ENCODE measurements at regions not wholly inside any gene's neighbourhood (a gene's known extent, or its start where the extent isn't known, plus 50 kb on each side); places are given as distances from the start of the nearest gene placed in this dataset.

DNA sequence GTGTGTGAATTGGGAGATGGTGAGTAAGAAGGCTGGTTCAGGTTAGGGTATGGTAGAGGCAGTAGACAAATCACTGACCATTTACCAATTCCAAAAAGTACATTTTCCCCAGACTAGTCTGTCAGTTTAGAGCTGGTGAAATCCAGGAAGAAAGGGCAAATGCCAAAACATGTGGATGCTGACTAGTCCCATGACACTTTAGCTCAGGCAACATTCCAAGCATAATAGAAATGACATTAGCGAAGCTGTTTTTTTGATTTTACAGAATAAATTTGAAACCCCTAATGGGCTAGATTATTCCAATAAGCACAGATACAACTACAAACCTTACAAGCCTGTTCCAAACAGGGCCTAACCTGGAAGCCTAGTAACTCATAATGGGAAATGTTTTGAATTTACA, 884.2 kb downstream of the FLRT2 start:
- DNase-seq, result no peak
- POLR2A ChIA-PET (ENCODE audit: unreplicated experiment), result no interaction called here
- Histone ChIP-seq H4K20me1 (ENCODE audit: insufficient read depth) (no peaks in the 10 kb centered on the region), H3K4me1 (replicated peaks; ENCODE audit: insufficient read depth) (no peaks in the 10 kb centered on the region), H3K4me3 (no peak overlapping the region), H3K4me2 (no peak overlapping the region), H3K79me2 (ENCODE audit: low read depth) (no peaks in the 10 kb centered on the region), H3K9me2 (ENCODE audit: insufficient read depth) (no peaks in the 10 kb centered on the region), H3K27me3 (ENCODE audit: insufficient read depth, low read depth) (no peaks in the 10 kb centered on the region), H3K27ac (no peak overlapping the region), H3K36me3 (ENCODE audit: low read depth) (no peaks in the 10 kb centered on the region), H3K9me3 (ENCODE audit: insufficient read depth, low read depth) (no peaks in the 10 kb centered on the region), H2AFZ (no peak overlapping the region), H3F3A (ENCODE audit: insufficient read depth, low read depth) (no peaks in the 10 kb centered on the region)
- no TSS peak for BruUV-seq (replicated peaks)
- CTCF ChIA-PET, result no interaction called here
- intact Hi-C loops (cut with micrococcal nuclease; ENCODE audit: unreplicated experiment), result no loop called here
- TF ChIP-seq CTCF (conservative IDR thresholded peaks at IDR 0.05) (no peak), EZH2 (IDR thresholded peaks at IDR 0.05; ENCODE audit: low read depth) (no peak)

DNA sequence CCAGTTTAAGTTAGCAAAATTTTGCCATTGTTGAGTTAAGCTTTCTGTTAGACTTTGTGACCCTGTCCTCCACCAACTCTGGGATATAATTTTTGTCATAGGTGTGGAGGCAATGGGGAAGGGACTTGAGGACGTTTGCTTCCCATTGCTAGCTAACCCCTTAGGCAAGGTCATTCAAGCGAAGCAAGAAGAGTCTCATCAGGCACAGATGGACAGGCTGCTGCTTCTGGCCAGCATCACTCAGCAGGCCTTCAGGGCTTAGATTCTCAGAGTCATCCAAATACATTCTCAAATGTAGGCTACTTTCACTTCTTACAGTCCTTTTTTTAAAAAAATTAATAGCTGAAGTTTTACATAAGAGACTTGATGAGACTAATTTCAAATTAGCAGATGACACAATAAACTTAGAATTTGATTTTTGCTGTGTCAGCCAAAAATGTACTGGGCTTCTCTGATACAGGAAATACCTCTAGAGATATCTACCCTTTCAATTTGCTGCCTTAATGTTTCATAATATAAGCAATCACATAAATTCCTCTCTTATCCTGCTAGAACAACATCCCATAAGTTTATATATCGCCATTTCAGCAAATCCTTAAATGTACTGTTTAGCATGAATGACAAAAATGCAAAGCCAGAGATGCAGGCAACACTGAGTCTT, 875.2 kb downstream of the FLRT2 start:
- no peaks in the 10 kb centered on the region for H3K9me3 ChIP-seq (ENCODE audit: insufficient read depth, low read depth)
- no peak for DNase-seq
- ChIA-PET CTCF (no interaction called here), POLR2A (ENCODE audit: unreplicated experiment) (no interaction called here)
- H3F3A ChIP-seq (ENCODE audit: insufficient read depth, low read depth), result no peaks in the 10 kb centered on the region
- no peaks in the 10 kb centered on the region for H3K79me2 ChIP-seq (ENCODE audit: low read depth)
- H3K27ac ChIP-seq, result no peak overlapping the region
- no peaks in the 10 kb centered on the region for H3K36me3 ChIP-seq (ENCODE audit: low read depth)
- no peak overlapping the region for H3K4me2 ChIP-seq
- no peak for TF ChIP-seq EZH2 (IDR thresholded peaks at IDR 0.05; ENCODE audit: low read depth)
- TF ChIP-seq CTCF (conservative IDR thresholded peaks at IDR 0.05), result no peak
- intact Hi-C loops (cut with micrococcal nuclease; ENCODE audit: unreplicated experiment), result no loop called here
- no peaks in the 10 kb centered on the region for H3K27me3 ChIP-seq (ENCODE audit: insufficient read depth, low read depth)
- no peak overlapping the region for H3K4me3 ChIP-seq
- H2AFZ ChIP-seq, result no peak overlapping the region
- no peaks in the 10 kb centered on the region for H3K4me1 ChIP-seq (replicated peaks; ENCODE audit: insufficient read depth)
- H4K20me1 ChIP-seq (ENCODE audit: insufficient read depth), result no peaks in the 10 kb centered on the region
- no peaks in the 10 kb centered on the region for H3K9me2 ChIP-seq (ENCODE audit: insufficient read depth)
- BruUV-seq (replicated peaks), result no TSS peak

DNA sequence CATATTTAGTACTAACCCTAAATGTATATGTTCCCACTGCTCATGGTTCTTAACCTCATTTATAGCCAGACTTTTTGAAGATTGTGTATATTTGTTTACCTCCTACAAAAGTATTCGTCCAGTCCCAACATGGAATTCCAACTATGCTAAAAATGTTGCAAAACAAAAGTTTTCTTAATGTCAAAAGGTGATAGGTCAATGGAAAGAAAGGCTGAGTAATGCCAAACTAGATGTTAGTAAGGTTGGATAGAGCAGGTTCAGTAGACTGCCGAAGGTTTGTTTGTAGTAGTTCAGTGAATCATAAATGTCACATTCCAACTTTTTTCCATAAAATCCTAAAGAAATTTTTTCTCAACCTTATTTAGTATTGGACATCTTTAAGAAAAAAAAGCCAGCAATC, 874.5 kb downstream of the FLRT2 start:
- H3K4me3 ChIP-seq, result no peak overlapping the region
- H3K9me2 ChIP-seq (ENCODE audit: insufficient read depth), result no peaks in the 10 kb centered on the region
- H3K36me3 ChIP-seq (ENCODE audit: low read depth), result no peaks in the 10 kb centered on the region
- no peaks in the 10 kb centered on the region for H3K27me3 ChIP-seq (ENCODE audit: insufficient read depth, low read depth)
- H4K20me1 ChIP-seq (ENCODE audit: insufficient read depth), result no peaks in the 10 kb centered on the region
- ChIA-PET POLR2A (ENCODE audit: unreplicated experiment) (no interaction called here), CTCF (no interaction called here)
- no peak for DNase-seq
- H3K4me2 ChIP-seq, result no peak overlapping the region
- intact Hi-C loops (cut with micrococcal nuclease; ENCODE audit: unreplicated experiment), result no loop called here
- H3K27ac ChIP-seq, result no peak overlapping the region
- no peaks in the 10 kb centered on the region for H3K9me3 ChIP-seq (ENCODE audit: insufficient read depth, low read depth)
- no peaks in the 10 kb centered on the region for H3K79me2 ChIP-seq (ENCODE audit: low read depth)
- BruUV-seq (replicated peaks), result no TSS peak
- H2AFZ ChIP-seq, result no peak overlapping the region
- TF ChIP-seq CTCF (conservative IDR thresholded peaks at IDR 0.05), result no peak
- TF ChIP-seq EZH2 (IDR thresholded peaks at IDR 0.05; ENCODE audit: low read depth), result no peak
- no peaks in the 10 kb centered on the region for H3K4me1 ChIP-seq (replicated peaks; ENCODE audit: insufficient read depth)
- H3F3A ChIP-seq (ENCODE audit: insufficient read depth, low read depth), result no peaks in the 10 kb centered on the region

All from PC-9 (cell line).